ENCODE measurements at regions not wholly inside any gene's neighbourhood (a gene's known extent, or its start where the extent isn't known, plus 50 kb on each side); places are given as distances from the start of the nearest gene placed in this dataset.
"Not testable (repeated sequence)": the region's sequence is repeated elsewhere in the genome, so short reads cannot be mapped to it uniquely, and the experiment has no call there.

DNA sequence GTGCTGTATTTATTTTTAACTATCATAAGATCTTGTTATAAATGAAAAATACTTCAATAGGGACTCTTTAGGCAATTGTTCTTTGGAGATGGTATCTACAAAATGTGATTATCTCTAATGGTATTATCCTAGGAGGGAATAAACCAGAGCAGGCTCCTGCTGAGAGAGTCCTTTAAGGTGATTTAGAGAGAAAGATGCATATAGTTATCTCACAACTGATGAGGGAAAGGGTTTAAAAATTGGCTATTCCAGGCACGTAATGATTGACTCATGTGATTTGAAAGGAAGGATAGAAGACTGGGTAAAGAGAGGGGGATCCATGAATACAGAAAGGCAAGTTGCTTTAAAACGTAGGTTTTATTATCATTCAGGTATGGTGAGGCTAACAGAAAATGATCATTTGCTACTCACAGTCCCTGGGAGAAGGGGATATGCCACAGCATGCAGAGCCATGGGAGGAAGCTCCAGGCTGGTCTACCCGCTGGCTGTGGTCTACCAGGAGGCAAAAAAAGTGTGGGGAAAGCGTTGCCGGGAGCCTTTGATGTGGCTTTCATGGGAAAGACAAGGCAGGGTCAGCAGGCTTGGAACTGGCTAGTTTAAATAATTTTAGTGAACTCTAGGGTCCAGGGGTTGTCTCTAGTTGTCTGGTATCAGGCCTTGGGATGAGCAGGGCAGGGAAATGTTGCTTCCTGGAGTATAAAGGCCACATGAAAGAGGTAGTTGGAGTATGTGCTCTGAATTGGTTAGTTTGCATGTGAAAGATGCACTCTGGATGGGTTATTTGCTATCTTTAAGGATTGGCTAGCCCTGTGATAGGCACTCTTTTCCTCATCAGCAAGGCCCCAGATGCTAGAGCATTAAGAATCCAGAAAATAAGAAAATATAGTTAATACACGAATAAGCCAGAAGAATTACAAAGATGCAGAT, 798.4 kb upstream of the GRM7 start:
- no peak for DNase-seq

- DNase-seq, result no peak
These were observed 794.5 kb upstream of the GRM7 start for GRCh38 chr3:6066397-6066796.

GRCh38 chr3:6066868-6067578, 793.9 kb upstream of the GRM7 start:
- not testable (repeated sequence) for DNase-seq

GRCh38 chr3:6074952-6075351, 786.0 kb upstream of the GRM7 start:
- DNase-seq, result no peak

DNA sequence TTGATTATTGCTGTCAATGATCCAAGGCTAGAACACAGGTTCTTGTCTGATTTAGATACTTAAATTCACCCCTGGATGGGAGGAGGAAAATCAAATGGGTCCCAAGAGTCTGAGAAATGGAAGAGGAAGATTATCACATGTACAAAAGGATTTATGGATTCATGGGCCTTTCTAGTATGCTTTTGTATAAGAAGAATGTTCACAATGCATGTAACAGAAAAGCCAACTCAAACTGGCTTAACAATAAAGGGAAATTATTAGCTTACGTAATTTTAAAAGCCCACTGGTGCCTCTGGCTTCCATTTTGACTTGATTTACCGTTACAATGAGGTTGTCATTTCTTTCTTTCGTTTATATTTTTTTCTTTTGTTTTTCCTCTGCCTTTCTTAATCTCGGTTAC, 782.5 kb upstream of the GRM7 start:
- no peak for DNase-seq

- no peak for DNase-seq
These were observed 781.9 kb upstream of the GRM7 start for GRCh38 chr3:6079011-6079410.

DNA sequence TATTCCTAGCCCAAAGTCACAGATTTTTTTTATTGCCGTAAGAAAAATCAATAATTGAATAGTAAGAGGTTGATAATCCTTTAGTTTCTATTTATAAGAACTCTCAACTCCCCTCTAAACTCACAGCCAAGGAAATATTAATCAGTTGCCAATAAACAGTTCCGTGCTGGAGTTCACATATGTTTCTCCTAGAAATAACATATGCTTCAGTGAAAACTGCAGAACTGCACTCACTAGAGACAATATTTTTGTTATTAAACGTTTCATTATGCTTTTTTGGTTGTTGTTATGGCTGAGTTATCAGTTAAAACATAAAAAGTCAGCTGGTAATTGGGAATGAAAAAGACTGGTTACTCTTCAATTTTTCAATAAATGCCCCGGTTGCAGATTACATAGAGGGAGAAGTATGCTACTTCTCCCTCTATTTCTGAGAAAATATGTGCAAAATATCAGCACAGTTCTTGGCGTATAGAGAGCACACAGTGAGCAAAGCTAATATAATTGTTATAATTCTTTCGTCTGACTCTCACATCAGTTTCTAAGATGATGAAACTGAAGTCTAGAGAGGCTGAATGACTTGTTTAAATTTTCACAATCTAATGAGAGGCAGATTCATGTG, 781.2 kb upstream of the GRM7 start:
- DNase-seq, result no peak

- DNase-seq, result no peak
These were observed 772.5 kb upstream of the GRM7 start for GRCh38 chr3:6088433-6088832.

- no peak for DNase-seq
These were observed 771.1 kb upstream of the GRM7 start for GRCh38 chr3:6089780-6090179.

GRCh38 chr3:6091262-6091661, 769.7 kb upstream of the GRM7 start:
- DNase-seq, result no peak

DNA sequence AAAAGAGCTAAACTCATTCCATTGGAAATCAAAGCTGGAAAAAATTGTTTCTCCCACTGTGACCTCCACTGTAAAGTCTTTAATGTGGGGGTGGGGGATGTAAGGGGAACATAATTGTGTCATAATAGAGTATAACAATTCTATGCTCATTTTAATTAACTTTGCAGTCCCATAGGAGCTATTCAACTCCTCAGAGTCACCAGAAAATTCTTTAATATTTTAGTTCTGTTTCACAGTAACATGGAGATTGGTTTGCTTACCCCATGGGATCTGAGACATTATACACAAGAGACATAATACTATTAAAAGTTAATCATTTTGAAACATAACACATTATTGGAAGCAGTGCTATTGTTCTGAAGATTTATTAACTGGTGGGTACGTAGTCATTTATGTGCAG, 765.9 kb upstream of the GRM7 start:
- no peak for DNase-seq

GRCh38 chr3:6097021-6097420, 763.9 kb upstream of the GRM7 start:
- no peak for DNase-seq

GRCh38 chr3:6097556-6097955, 763.4 kb upstream of the GRM7 start:
- DNase-seq, result no peak

- DNase-seq, result no peak
These were observed 762.3 kb upstream of the GRM7 start for GRCh38 chr3:6098516-6099157.

DNA sequence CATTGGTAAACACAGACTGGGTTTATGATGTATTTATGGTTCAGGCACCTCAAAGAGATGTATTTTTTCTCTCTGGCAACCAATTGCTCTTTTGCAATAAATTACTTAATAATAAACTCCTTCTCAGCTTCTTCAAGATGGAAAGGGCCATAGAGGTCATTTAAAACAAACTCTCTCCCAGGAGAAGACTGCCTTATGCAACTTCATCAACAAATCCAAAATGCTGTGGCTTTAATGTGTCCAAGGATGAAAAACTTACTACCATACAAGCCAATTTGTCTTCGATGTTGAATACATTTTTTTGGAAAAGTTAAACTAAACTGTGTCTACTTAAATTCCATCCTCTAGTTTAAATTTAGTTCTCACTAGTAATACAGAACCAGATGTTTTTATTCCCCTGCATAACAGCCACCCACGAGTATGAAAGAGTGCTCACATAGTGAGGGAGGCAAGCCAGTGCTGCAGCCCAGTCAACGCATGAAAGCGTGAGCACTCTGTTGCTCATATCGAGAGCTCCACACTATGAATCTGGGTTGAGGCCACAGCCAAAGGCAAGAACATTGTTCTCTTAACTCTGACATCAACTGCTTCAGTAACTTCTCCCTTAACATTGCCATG, 761.3 kb upstream of the GRM7 start:
- DNase-seq, result no peak

GRCh38 chr3:6105187-6105586, 755.7 kb upstream of the GRM7 start:
- no peak for DNase-seq

GRCh38 chr3:6108957-6109356, 752.0 kb upstream of the GRM7 start:
- DNase-seq, result no peak

GRCh38 chr3:6110451-6110850, 750.5 kb upstream of the GRM7 start:
- no peak for DNase-seq

- no peak for DNase-seq
These were observed 748.4 kb upstream of the GRM7 start for GRCh38 chr3:6112546-6112945.

GRCh38 chr3:6113338-6113737, 747.6 kb upstream of the GRM7 start:
- DNase-seq, result no peak

DNA sequence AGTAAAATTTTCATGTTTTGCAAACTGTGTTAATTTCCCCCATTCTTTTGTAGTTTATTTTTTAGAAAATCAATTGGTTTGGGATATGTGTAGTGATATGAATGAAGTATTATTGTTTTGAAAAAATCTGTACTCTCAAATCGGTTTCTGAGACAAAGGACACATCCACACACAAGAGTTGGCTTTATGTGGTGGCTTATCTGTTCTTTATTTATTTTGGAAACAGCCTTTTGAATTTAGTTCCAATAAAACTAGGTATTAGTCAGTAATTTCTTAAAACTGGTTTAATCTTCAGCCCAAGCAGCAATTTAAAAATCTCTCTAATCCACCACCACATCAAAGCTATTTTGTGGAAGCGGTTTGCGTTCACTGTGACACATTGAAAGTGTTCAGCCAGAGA, 741.5 kb upstream of the GRM7 start:
- DNase-seq, result no peak

- DNase-seq, result no peak
These were observed 740.1 kb upstream of the GRM7 start for GRCh38 chr3:6120786-6121185.

- no peak for DNase-seq
These were observed 736.0 kb upstream of the GRM7 start for GRCh38 chr3:6124875-6125274.
